Left lung (tissue), 4 donors: ENCODE measurements at regions not wholly inside any gene's neighbourhood (a gene's known extent, or its start where the extent isn't known, plus 50 kb on each side); places are given as distances from the start of the nearest gene placed in this dataset.
"Not testable (repeated sequence)": the region's sequence is repeated elsewhere in the genome, so short reads cannot be mapped to it uniquely, and the experiment has no call there.

ENCODE experiments used
- ATAC-seq: fragments of 200-7000 bp; cut with Tn5 transposase; one replicate; pipeline ENCODE4 v1.9.1; 2020; ENCODE audit warnings: moderate library complexity
- DNase-seq, 4 donors: peaks; one replicate each; pipeline ENCODE4 v3.0.0-alpha.2; 2013 to 2020
- H3K27ac ChIP-seq, 2 donors: fragments of 200-600 bp; sonication (generic) in 1 of 2; one replicate each; pipeline versions ENCODE4 v1.5.0 to v1.8.0; 2020 to 2021
- H3K27me3 ChIP-seq, 2 donors: fragments of 200-600 bp; sonication (generic) in 1 of 2; one replicate each; pipeline versions ENCODE4 v1.5.0 to v1.8.0; 2020 to 2021
- H3K36me3 ChIP-seq, 2 donors: fragments of 200-600 bp; sonication (generic) in 1 of 2; one replicate each; pipeline versions ENCODE4 v1.5.0 to v1.8.0; 2020 to 2021
- H3K4me1 ChIP-seq, 2 donors: fragments of 200-600 bp; one replicate each; pipeline ENCODE4 v1.8.0; 2021
- H3K4me3 ChIP-seq, 2 donors: fragments of 200-600 bp; sonication (generic) in 1 of 2; one replicate each; pipeline versions ENCODE4 v1.5.0 to v1.8.0; 2020 to 2021; ENCODE audit warnings: mild to moderate bottlenecking in 1 of 2
- H3K9me3 ChIP-seq, 2 donors: fragments of 200-600 bp; sonication (generic) in 1 of 2; one replicate each; pipeline versions ENCODE4 v1.5.0 to v1.8.0; 2020 to 2021
- intact Hi-C, 2 donors: fragments of 100-400 bp; cut with DNase I; formaldehyde crosslinking; loops; one replicate each; pipeline versions ENCODE4 v1.11.2 to v1.14.2; 2022
- TF ChIP-seq, protein P1 (sequence below), 2 donors: fragments of 200-600 bp; sonication (generic) in 1 of 2; IDR thresholded peaks; one replicate each; pipeline versions ENCODE4 v1.5.0 to v1.8.0; 2021; ENCODE audit warnings: antibody characterized with exemption in 2 of 2
- donor health status: DM: no; HTN: yes; CAD: no.
- donor health status: DM: no; HTN: no; CAD: no.

DNA sequence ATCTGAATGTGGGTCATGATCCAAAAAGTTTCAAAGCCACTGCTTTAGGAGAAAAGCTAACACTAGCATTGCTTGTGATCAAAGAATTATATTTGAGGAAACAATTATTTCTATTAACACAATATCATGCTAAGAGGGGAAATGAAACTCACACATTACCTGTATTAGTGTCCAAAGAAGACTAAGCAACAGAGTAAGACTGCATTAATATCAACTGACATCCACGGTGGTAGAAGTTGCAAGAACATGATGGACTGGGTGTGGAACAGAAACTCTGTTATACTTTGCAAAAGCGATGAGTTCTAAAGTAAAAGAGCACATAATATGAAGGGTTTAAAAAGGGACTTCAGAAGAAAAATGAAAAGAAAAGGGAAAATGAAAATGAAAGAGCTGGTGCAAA lies 648.3 kb upstream of the NECTIN3 start:
- Histone ChIP-seq H3K27ac (no peak overlapping the region), H3K4me3 (no peak overlapping the region), H3K4me1 (no peaks in the 10 kb centered on the region), H3K27me3 (no peaks in the 10 kb centered on the region), H3K9me3 (no peaks in the 10 kb centered on the region), H3K36me3 (no peaks in the 10 kb centered on the region)
- ATAC-seq (no peak), DNase-seq (no peak)
- TF ChIP-seq, protein P1, sequence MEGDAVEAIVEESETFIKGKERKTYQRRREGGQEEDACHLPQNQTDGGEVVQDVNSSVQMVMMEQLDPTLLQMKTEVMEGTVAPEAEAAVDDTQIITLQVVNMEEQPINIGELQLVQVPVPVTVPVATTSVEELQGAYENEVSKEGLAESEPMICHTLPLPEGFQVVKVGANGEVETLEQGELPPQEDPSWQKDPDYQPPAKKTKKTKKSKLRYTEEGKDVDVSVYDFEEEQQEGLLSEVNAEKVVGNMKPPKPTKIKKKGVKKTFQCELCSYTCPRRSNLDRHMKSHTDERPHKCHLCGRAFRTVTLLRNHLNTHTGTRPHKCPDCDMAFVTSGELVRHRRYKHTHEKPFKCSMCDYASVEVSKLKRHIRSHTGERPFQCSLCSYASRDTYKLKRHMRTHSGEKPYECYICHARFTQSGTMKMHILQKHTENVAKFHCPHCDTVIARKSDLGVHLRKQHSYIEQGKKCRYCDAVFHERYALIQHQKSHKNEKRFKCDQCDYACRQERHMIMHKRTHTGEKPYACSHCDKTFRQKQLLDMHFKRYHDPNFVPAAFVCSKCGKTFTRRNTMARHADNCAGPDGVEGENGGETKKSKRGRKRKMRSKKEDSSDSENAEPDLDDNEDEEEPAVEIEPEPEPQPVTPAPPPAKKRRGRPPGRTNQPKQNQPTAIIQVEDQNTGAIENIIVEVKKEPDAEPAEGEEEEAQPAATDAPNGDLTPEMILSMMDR (IDR thresholded peaks at IDR 0.05) = no peak
- intact Hi-C loops = no loop called here

DNA sequence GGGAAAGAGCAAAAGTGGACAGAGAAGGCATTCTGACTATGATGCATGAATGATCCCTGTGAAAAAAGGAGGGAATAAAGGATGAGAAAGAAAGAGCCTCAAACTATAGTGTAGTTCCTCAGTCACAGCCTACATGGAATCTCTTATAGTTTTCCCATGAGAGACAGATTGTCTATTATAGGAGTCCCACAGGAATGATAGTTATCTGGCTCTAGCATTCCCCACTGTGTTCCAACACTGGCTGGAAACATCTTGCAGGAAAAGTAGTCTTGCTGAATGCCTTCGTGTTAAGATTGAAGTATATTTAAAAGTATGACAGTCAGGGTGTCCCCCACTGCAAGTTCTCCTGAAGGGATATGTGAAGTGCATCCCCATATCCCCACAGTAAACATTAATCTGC lies 641.5 kb upstream of the NECTIN3 start:
- Histone ChIP-seq H3K36me3 (no peaks in the 10 kb centered on the region), H3K27ac (no peak overlapping the region), H3K4me1 (no peaks in the 10 kb centered on the region), H3K9me3 (no peaks in the 10 kb centered on the region), H3K4me3 (no peak overlapping the region), H3K27me3 (no peaks in the 10 kb centered on the region)
- DNase-seq (no peak), ATAC-seq (no peak)
- intact Hi-C loops = no loop called here
- TF ChIP-seq, protein P1 (IDR thresholded peaks at IDR 0.05) = no peak

DNA sequence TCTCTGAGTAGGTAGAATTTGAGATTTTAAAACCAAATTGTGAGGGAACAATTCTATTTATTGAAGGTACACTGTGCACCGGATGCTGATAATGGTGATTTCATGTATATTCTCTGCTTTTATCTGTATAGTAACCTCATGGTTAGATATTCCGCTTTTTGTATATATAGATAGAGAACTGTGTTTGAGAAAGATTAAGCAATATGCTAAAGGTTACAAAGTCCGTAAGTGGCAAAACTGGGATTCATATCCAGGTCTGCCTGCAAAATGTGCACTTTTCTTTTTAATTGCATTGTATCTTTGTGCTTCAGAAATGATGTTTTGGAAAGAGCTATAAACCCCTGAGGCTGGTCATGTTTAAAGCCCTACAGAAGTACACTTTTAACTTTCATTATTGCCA lies 635.4 kb upstream of the NECTIN3 start:
- no peak overlapping the region for H3K27ac ChIP-seq
- no peak for DNase-seq
- TF ChIP-seq, protein P1 (IDR thresholded peaks at IDR 0.05) = no peak

DNA sequence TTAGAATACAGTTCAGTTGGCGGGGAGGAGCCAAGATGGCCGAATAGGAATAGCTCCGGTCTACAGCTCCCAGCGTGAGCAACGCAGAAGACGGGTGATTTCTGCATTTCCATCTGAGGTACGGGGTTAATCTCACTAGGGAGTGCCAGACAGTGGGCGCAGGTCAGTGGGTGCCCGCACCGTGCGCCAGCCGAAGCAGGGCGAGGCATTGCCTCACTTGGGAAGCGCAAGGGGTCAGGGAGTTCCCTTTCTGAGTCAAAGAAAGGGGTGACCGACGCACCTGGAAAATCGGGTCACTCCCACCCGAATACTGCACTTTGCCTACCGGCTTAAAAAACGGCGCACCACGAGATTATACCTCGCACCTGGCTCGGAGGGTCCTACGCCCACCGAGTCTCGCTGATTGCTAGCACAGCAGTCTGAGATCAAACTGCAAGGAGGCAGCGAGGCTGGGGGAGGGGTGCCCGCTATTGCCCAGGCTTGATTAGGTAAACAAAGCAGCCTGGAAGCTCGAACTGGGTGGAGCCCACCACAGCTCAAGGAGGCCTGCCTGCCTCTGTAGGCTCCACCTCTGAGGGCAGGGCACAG lies 631.5 kb upstream of the NECTIN3 start:
- peak in 1 of 4 donors; percentile 38 for DNase-seq
- intact Hi-C loops, ATAC-seq, H3K27me3 ChIP-seq, H3K4me1 ChIP-seq, H3K9me3 ChIP-seq, H3K4me3 ChIP-seq, H3K36me3 ChIP-seq, H3K27ac ChIP-seq: not testable (repeated sequence)

More for the DNA sequence above, 635.4 kb upstream of the NECTIN3 start:
- H3K9me3 ChIP-seq = no peaks in the 10 kb centered on the region
- no peak overlapping the region for H3K4me3 ChIP-seq
- no peaks in the 10 kb centered on the region for H3K36me3 ChIP-seq
- H3K4me1 ChIP-seq = no peaks in the 10 kb centered on the region
- intact Hi-C loops = no loop called here
- no peak for ATAC-seq
- no peaks in the 10 kb centered on the region for H3K27me3 ChIP-seq

DNA sequence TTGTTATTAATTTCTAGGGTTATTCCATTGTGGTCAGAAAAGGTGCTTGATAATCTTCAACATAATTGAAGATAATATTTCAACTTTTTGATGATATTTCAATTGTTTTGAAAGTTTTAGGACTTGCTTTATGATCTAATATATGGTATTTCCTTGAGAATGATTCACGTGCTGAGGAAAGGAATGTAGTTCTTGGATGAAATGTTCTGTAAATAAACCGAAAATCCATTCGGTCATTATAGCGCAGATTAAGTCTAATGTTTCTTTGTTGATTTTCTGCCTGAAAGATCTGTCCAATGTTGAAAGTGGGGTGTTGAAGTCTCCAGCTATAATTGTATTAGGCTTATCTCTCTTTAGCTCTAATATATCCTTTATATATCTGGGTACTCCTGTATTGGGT lies 617.5 kb upstream of the NECTIN3 start:
- peaks cover 0 to 7% of the 10 kb centered on the region in 2 donors for H3K9me3 ChIP-seq
- no peak overlapping the region for H3K27ac ChIP-seq
- DNase-seq = no peak
- no peak for ATAC-seq
- intact Hi-C loops = no loop called here
- H3K27me3 ChIP-seq = no peaks in the 10 kb centered on the region
- H3K36me3 ChIP-seq = no peaks in the 10 kb centered on the region
- H3K4me1 ChIP-seq = no peaks in the 10 kb centered on the region
- TF ChIP-seq, protein P1 (IDR thresholded peaks at IDR 0.05) = no peak
- H3K4me3 ChIP-seq = no peak overlapping the region

DNA sequence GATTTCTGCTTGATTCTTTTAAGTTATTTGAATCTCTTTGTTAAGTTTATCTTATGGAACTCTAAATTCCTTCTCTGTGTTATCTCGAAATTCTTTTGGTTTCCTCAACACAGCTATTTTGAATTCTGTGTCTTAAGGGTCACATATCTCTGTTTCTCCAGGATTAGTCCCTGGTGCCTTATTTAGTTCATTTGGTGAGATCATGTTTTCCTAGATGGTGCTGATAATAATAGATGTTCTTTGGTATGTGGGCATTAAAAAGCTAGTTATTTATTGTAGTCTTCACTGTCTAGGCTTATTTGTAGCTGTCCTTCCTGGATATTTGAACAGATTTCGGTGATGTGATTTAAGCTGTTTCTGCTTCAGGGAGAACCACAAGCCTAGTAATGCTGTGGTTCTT lies 615.6 kb upstream of the NECTIN3 start:
- intact Hi-C loops = no loop called here

More for the DNA sequence above, 615.6 kb upstream of the NECTIN3 start:
- no peak overlapping the region for H3K27ac ChIP-seq
- ATAC-seq (no peak), DNase-seq (no peak)
- no peak overlapping the region for H3K4me3 ChIP-seq
- H3K36me3 ChIP-seq = no peaks in the 10 kb centered on the region
- H3K27me3 ChIP-seq = no peaks in the 10 kb centered on the region
- peaks cover 0 to 9% of the 10 kb centered on the region in 2 donors for H3K9me3 ChIP-seq
- TF ChIP-seq, protein P1 (IDR thresholded peaks at IDR 0.05) = no peak
- H3K4me1 ChIP-seq = no peaks in the 10 kb centered on the region
